Fibroblast of mammary gland (primary cell): ENCODE measurements at regions not wholly inside any gene's neighbourhood (a gene's known extent, or its start where the extent isn't known, plus 50 kb on each side); places are given as distances from the start of the nearest gene placed in this dataset.

Experiments used
- DNase-seq: peaks from one replicate; pipeline ENCODE4 v3.0.0-alpha.2; 2010; ENCODE audit warnings: low read depth
- H3K4me3 ChIP-seq: 2 replicates; pipeline ENCODE4 v1.5.1; 2011; ENCODE audit warnings: low read depth, mild to moderate bottlenecking, low read length, moderate library complexity; ENCODE audit not compliant: control insufficient read depth
- CTCF ChIP-seq: conservative IDR thresholded peaks from 2 replicates; pipeline ENCODE4 v1.5.1; 2011; ENCODE audit warnings: low read depth, low read length, inconsistent platforms; ENCODE audit not compliant: control insufficient read depth, insufficient read depth

- DNase-seq, result no peak
- H3K4me3 ChIP-seq, result no peak overlapping the region
- TF ChIP-seq CTCF, result no peak
Observed at GRCh38 chr5:103910786-103911185, 348.2 kb upstream of the NUDT12 start.

GRCh38 chr5:103910011-103910410 lies 347.4 kb upstream of the NUDT12 start:
- no peak for DNase-seq
- H3K4me3 ChIP-seq, result no peak overlapping the region
- TF ChIP-seq CTCF, result no peak

GRCh38 chr5:103909391-103909790 lies 346.8 kb upstream of the NUDT12 start:
- DNase-seq, result no peak
- no peak for TF ChIP-seq CTCF
- H3K4me3 ChIP-seq, result no peak overlapping the region

GRCh38 chr5:103908336-103909080 lies 345.9 kb upstream of the NUDT12 start:
- no peak for TF ChIP-seq CTCF
- no peak for DNase-seq
- no peak overlapping the region for H3K4me3 ChIP-seq

- no peak for TF ChIP-seq CTCF
- no peak for DNase-seq
- no peak overlapping the region for H3K4me3 ChIP-seq
Observed at GRCh38 chr5:103907001-103907400, 344.4 kb upstream of the NUDT12 start.

GRCh38 chr5:103904651-103905050 lies 342.1 kb upstream of the NUDT12 start:
- no peak for TF ChIP-seq CTCF
- H3K4me3 ChIP-seq, result no peak overlapping the region
- no peak for DNase-seq

GRCh38 chr5:103902893-103903292 lies 340.3 kb upstream of the NUDT12 start:
- H3K4me3 ChIP-seq, result no peak overlapping the region
- DNase-seq, result no peak
- no peak for TF ChIP-seq CTCF
